Neural cell (in vitro differentiated cells): ENCODE measurements at regions not wholly inside any gene's neighbourhood (a gene's known extent, or its start where the extent isn't known, plus 50 kb on each side); places are given as distances from the start of the nearest gene placed in this dataset.

Experiments
- EP300 ChIP-seq: fragments of 450-650 bp; conservative IDR thresholded peaks from 2 replicates; pipeline ENCODE4 v1.6.1; 2014; ENCODE audit warnings: antibody characterized with exemption, mild to moderate bottlenecking, moderate library complexity; ENCODE audit not compliant: poor library complexity, severe bottlenecking
- EZH2 ChIP-seq: fragments of 200-600, 300-800 bp; shearing (Covaris generic), sonication (generic); IDR thresholded peaks from 2 replicates; pipeline ENCODE4 v1.6.1; 2014; ENCODE audit warnings: antibody characterized with exemption, low read length, borderline replicate concordance, mild to moderate bottlenecking; ENCODE audit not compliant: insufficient read depth, poor library complexity, severe bottlenecking
- MXI1 ChIP-seq: fragments of 450-650 bp; conservative IDR thresholded peaks from 2 replicates; pipeline ENCODE4 v1.6.1; 2014; ENCODE audit warnings: antibody characterized with exemption, mild to moderate bottlenecking; ENCODE audit not compliant: poor library complexity, severe bottlenecking
- POLR2AphosphoS5 ChIP-seq: IDR thresholded peaks from 2 replicates; pipeline ENCODE4 v1.6.1; 2012
- RAD21 ChIP-seq: fragments of 450-650 bp; conservative IDR thresholded peaks from 2 replicates; pipeline ENCODE4 v1.6.1; 2014; ENCODE audit warnings: antibody characterized with exemption, mild to moderate bottlenecking, moderate library complexity
- SMC3 ChIP-seq: fragments of 450-650 bp; conservative IDR thresholded peaks from 2 replicates; pipeline ENCODE4 v1.6.1; 2014; ENCODE audit warnings: antibody characterized with exemption, mild to moderate bottlenecking, moderate library complexity; ENCODE audit not compliant: poor library complexity
- TAF1 ChIP-seq: IDR thresholded peaks from 2 replicates; pipeline ENCODE4 v1.6.1; 2012; ENCODE audit warnings: low read depth
- TF ChIP-seq, protein P1 (sequence below): fragments of 450-650 bp; IDR thresholded peaks from 2 replicates; pipeline ENCODE4 v1.5.1; 2014; ENCODE audit warnings: antibody characterized with exemption, mild to moderate bottlenecking, moderate library complexity; ENCODE audit not compliant: poor library complexity, severe bottlenecking
- TF ChIP-seq, protein P2 (sequence below): IDR thresholded peaks from 2 replicates; pipeline ENCODE4 v1.6.1; 2012; ENCODE audit warnings: borderline replicate concordance

DNA sequence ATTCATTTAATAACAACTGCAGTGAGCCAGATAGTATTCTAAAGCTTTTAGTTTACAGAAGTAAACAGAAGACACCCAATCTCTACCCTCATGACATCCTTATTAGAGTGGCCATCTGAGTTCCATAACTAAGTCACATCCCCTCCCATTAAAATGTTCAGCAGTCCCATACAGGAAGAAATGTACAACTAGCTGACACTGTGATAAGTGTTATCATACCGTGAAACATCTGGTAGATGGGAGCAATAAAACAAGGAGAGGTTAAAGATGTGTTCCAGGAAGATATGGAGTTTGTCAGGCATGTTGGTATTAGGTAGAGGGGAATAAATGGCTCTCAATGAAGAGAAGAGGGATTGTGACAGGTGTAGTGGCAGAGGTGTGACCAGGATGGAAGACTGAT is 60.5 kb upstream of the CAV2 start:
- TF ChIP-seq EZH2 (no peak), POLR2AphosphoS5 (no peak), SMC3 (no peak), EP300 (no peak), RAD21 (no peak), MXI1 (no peak), TAF1 (no peak)
- TF ChIP-seq, protein P1, sequence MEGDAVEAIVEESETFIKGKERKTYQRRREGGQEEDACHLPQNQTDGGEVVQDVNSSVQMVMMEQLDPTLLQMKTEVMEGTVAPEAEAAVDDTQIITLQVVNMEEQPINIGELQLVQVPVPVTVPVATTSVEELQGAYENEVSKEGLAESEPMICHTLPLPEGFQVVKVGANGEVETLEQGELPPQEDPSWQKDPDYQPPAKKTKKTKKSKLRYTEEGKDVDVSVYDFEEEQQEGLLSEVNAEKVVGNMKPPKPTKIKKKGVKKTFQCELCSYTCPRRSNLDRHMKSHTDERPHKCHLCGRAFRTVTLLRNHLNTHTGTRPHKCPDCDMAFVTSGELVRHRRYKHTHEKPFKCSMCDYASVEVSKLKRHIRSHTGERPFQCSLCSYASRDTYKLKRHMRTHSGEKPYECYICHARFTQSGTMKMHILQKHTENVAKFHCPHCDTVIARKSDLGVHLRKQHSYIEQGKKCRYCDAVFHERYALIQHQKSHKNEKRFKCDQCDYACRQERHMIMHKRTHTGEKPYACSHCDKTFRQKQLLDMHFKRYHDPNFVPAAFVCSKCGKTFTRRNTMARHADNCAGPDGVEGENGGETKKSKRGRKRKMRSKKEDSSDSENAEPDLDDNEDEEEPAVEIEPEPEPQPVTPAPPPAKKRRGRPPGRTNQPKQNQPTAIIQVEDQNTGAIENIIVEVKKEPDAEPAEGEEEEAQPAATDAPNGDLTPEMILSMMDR: no peak
- TF ChIP-seq, protein P2, sequence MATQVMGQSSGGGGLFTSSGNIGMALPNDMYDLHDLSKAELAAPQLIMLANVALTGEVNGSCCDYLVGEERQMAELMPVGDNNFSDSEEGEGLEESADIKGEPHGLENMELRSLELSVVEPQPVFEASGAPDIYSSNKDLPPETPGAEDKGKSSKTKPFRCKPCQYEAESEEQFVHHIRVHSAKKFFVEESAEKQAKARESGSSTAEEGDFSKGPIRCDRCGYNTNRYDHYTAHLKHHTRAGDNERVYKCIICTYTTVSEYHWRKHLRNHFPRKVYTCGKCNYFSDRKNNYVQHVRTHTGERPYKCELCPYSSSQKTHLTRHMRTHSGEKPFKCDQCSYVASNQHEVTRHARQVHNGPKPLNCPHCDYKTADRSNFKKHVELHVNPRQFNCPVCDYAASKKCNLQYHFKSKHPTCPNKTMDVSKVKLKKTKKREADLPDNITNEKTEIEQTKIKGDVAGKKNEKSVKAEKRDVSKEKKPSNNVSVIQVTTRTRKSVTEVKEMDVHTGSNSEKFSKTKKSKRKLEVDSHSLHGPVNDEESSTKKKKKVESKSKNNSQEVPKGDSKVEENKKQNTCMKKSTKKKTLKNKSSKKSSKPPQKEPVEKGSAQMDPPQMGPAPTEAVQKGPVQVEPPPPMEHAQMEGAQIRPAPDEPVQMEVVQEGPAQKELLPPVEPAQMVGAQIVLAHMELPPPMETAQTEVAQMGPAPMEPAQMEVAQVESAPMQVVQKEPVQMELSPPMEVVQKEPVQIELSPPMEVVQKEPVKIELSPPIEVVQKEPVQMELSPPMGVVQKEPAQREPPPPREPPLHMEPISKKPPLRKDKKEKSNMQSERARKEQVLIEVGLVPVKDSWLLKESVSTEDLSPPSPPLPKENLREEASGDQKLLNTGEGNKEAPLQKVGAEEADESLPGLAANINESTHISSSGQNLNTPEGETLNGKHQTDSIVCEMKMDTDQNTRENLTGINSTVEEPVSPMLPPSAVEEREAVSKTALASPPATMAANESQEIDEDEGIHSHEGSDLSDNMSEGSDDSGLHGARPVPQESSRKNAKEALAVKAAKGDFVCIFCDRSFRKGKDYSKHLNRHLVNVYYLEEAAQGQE: no peak
